OCI-LY3 (cell line): ENCODE measurements at regions not wholly inside any gene's neighbourhood (a gene's known extent, or its start where the extent isn't known, plus 50 kb on each side); places are given as distances from the start of the nearest gene placed in this dataset.

Experiments used
- H2AFZ ChIP-seq: fragments of 200-600, 300-600 bp; shearing (Covaris generic); 2 replicates; pipeline ENCODE4 v1.6.0; 2014; ENCODE audit warnings: antibody characterized with exemption, low read depth, low read length
- H3K27ac ChIP-seq: fragments of 200-600, 300-600 bp; sonication (generic); 2 replicates; pipeline ENCODE4 v1.5.1; 2014; ENCODE audit warnings: mild to moderate bottlenecking, low read length, moderate library complexity, mixed read lengths
- H3K27me3 ChIP-seq: fragments of 200-600, 300-600 bp; sonication (generic); 2 replicates; pipeline ENCODE4 v1.6.1; 2014; ENCODE audit warnings: low read depth, low read length, mixed read lengths
- H3K36me3 ChIP-seq: fragments of 200-600, 300-600 bp; sonication (generic); replicated peaks from 2 replicates; pipeline ENCODE3; 2014; ENCODE audit warnings: low read depth, low read length, mixed read lengths
- H3K4me1 ChIP-seq: fragments of 300-600, 200-600 bp; sonication (generic); 2 replicates; pipeline ENCODE4 v1.6.1; 2014; ENCODE audit warnings: low read length, mixed read lengths
- H3K4me2 ChIP-seq: fragments of 200-600, 300-600 bp; sonication (generic); 2 replicates; pipeline ENCODE4 v1.6.1; 2014; ENCODE audit warnings: low read length, mixed read lengths
- H3K4me3 ChIP-seq: fragments of 300-600, 200-600 bp; sonication (generic); 2 replicates; pipeline ENCODE4 v1.5.1; 2014; ENCODE audit warnings: antibody characterized with exemption, mild to moderate bottlenecking, low read length, moderate library complexity
- H3K79me2 ChIP-seq: fragments of 300-600, 200-600 bp; shearing (Covaris generic); 2 replicates; pipeline ENCODE4 v1.6.1; 2014; ENCODE audit warnings: mild to moderate bottlenecking, low read length, mixed read lengths
- H3K9ac ChIP-seq: fragments of 300-600, 200-600 bp; shearing (Covaris generic); 2 replicates; pipeline ENCODE4 v1.6.0; 2014; ENCODE audit warnings: mild to moderate bottlenecking, low read length, moderate library complexity
- H3K9me3 ChIP-seq: fragments of 200-600, 300-600 bp; shearing (Covaris generic); 2 replicates; pipeline ENCODE4 v1.6.1; 2014; ENCODE audit warnings: low read length, mixed read lengths; ENCODE audit not compliant: insufficient read depth
- H4K20me1 ChIP-seq: fragments of 200-600, 300-600 bp; sonication (generic); 2 replicates; pipeline ENCODE4 v1.6.1; 2016; ENCODE audit warnings: low read length, mixed read lengths; ENCODE audit not compliant: insufficient read depth
- CTCF ChIP-seq: fragments of 200-600, 300-600 bp; sonication (generic); IDR thresholded peaks from 2 replicates; pipeline ENCODE4 v1.5.1; 2014; ENCODE audit warnings: antibody characterized with exemption, low read length, low read depth
- EZH2phosphoT487 ChIP-seq: fragments of 200-600 bp; shearing (Covaris generic); IDR thresholded peaks from 2 replicates; pipeline ENCODE4 v1.6.1; 2018; ENCODE audit warnings: antibody characterized with exemption, mixed run types, low read depth

- Histone ChIP-seq H3K4me3 (no peak overlapping the region), H4K20me1 (no peaks in the 10 kb centered on the region), H3K4me1 (no peaks in the 10 kb centered on the region), H3K4me2 (no peak overlapping the region), H2AFZ (no peak overlapping the region), H3K27ac (no peak overlapping the region), H3K9me3 (no peaks in the 10 kb centered on the region), H3K9ac (no peak overlapping the region), H3K27me3 (peaks cover 3% of the 10 kb centered on the region; the same call in 1 of the 2 replicates), H3K79me2 (no peaks in the 10 kb centered on the region), H3K36me3 (no peaks in the 10 kb centered on the region)
- no peak for TF ChIP-seq EZH2phosphoT487
- no peak for TF ChIP-seq CTCF
Observed at GRCh38 chr12:128164533-128164932, 102.4 kb upstream of the TMEM132C start.

- TF ChIP-seq CTCF: no peak
- no peak for TF ChIP-seq EZH2phosphoT487
- Histone ChIP-seq H3K4me3 (no peak overlapping the region), H3K36me3 (no peaks in the 10 kb centered on the region), H4K20me1 (no peaks in the 10 kb centered on the region), H3K9me3 (no peaks in the 10 kb centered on the region), H3K4me2 (no peak overlapping the region), H3K4me1 (no peaks in the 10 kb centered on the region), H3K27ac (no peak overlapping the region), H3K79me2 (no peaks in the 10 kb centered on the region), H3K27me3 (peaks cover 3% of the 10 kb centered on the region; the same call in 1 of the 2 replicates), H2AFZ (no peak overlapping the region), H3K9ac (no peak overlapping the region)
Observed at GRCh38 chr12:128165387-128165786, 101.6 kb upstream of the TMEM132C start.

- Histone ChIP-seq H3K4me1 (no peaks in the 10 kb centered on the region), H3K27me3 (peaks cover 3% of the 10 kb centered on the region; the same call in 1 of the 2 replicates), H3K4me2 (no peak overlapping the region), H3K27ac (no peak overlapping the region), H3K9ac (no peak overlapping the region), H4K20me1 (no peaks in the 10 kb centered on the region), H2AFZ (no peak overlapping the region), H3K36me3 (no peaks in the 10 kb centered on the region), H3K9me3 (no peaks in the 10 kb centered on the region), H3K79me2 (no peaks in the 10 kb centered on the region), H3K4me3 (no peak overlapping the region)
- TF ChIP-seq EZH2phosphoT487 (no peak), CTCF (no peak)
Observed at GRCh38 chr12:128168273-128168672, 98.7 kb upstream of the TMEM132C start.

- Histone ChIP-seq H3K27ac (no peak overlapping the region), H3K36me3 (no peaks in the 10 kb centered on the region), H2AFZ (no peak overlapping the region), H3K9ac (no peak overlapping the region), H3K4me2 (no peak overlapping the region), H3K4me1 (no peaks in the 10 kb centered on the region), H3K9me3 (no peaks in the 10 kb centered on the region), H3K4me3 (no peak overlapping the region), H3K79me2 (no peaks in the 10 kb centered on the region), H3K27me3 (peaks cover 3% of the 10 kb centered on the region; the same call in 1 of the 2 replicates), H4K20me1 (no peaks in the 10 kb centered on the region)
- TF ChIP-seq CTCF: no peak
- TF ChIP-seq EZH2phosphoT487: no peak
Observed at GRCh38 chr12:128170181-128170580, 96.8 kb upstream of the TMEM132C start.
